ENCODE measurements at regions not wholly inside any gene's neighbourhood (a gene's known extent, or its start where the extent isn't known, plus 50 kb on each side); places are given as distances from the start of the nearest gene placed in this dataset.
"Not testable (repeated sequence)": the region's sequence is repeated elsewhere in the genome, so short reads cannot be mapped to it uniquely, and the experiment has no call there.

DNA sequence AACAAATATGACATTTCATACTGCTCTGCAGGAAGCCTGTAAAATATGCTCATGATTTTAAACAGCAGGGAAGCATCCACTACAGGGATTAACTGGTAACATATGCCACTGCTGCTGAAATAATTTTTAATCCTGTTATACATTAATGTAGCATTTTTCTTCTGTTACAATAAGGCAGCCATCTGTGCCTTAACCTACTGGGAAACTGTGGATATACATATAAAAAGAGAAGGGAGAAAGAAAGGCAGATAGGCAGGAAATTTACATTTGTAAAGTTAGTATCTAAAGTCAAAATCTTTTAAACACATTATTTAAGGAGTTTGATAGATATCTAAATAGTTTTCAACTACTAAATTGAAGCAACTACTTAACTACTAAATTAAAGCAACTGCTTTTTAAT lies 514.6 kb upstream of the KLHL4 start:
- no peak overlapping the region for H3K4me3 ChIP-seq
- TF ChIP-seq, protein P1, sequence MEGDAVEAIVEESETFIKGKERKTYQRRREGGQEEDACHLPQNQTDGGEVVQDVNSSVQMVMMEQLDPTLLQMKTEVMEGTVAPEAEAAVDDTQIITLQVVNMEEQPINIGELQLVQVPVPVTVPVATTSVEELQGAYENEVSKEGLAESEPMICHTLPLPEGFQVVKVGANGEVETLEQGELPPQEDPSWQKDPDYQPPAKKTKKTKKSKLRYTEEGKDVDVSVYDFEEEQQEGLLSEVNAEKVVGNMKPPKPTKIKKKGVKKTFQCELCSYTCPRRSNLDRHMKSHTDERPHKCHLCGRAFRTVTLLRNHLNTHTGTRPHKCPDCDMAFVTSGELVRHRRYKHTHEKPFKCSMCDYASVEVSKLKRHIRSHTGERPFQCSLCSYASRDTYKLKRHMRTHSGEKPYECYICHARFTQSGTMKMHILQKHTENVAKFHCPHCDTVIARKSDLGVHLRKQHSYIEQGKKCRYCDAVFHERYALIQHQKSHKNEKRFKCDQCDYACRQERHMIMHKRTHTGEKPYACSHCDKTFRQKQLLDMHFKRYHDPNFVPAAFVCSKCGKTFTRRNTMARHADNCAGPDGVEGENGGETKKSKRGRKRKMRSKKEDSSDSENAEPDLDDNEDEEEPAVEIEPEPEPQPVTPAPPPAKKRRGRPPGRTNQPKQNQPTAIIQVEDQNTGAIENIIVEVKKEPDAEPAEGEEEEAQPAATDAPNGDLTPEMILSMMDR (IDR thresholded peaks at IDR 0.05) = no peak
- H3K9me3 ChIP-seq = no peaks in the 10 kb centered on the region
- no peaks in the 10 kb centered on the region for H3K4me1 ChIP-seq
- intact Hi-C loops (cut with DNase I) = no loop called here
- no peaks in the 10 kb centered on the region for H3K36me3 ChIP-seq
- no peak for DNase-seq
- no peak overlapping the region for H3K9ac ChIP-seq (ENCODE audit: low read depth in 2 of 2, low read length in 2 of 2)
- no peak overlapping the region for H3K27ac ChIP-seq
- no peaks in the 10 kb centered on the region for H3K27me3 ChIP-seq

DNA sequence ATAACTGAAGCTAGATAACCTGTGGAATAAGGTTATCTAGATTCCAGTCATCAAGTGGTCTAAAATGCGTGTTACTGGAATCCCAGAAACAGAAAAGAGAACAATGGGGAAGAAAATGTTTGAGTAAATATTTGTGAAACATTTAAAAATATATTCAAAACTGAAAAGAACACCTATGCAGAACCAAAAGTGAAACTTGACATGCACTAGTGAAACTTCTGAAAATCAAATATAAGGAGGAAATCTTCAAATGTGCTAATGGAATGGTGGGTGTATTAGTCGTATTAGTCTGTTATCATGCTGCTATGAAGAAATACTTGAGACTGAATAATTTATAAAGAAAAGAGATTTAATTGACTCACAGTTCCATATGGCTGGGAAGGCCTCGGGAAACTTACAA lies 512.4 kb upstream of the KLHL4 start:
- DNase-seq = no peak
- no peaks in the 10 kb centered on the region for H3K9me3 ChIP-seq
- H3K36me3 ChIP-seq = no peaks in the 10 kb centered on the region

GRCh38 chrX:87005885-87006284 lies 511.7 kb upstream of the KLHL4 start:
- Histone ChIP-seq H3K36me3 (no peaks in the 10 kb centered on the region), H3K4me1 (no peaks in the 10 kb centered on the region), H3K9ac (ENCODE audit: low read depth in 2 of 2, low read length in 2 of 2) (no peak overlapping the region), H3K4me3 (no peak overlapping the region), H3K27me3 (no peaks in the 10 kb centered on the region), H3K27ac (no peak overlapping the region), H3K9me3 (no peaks in the 10 kb centered on the region)
- no peak for DNase-seq
- intact Hi-C loops (cut with DNase I) = no loop called here
- TF ChIP-seq, protein P1 (IDR thresholded peaks at IDR 0.05) = no peak

More for the DNA sequence above, 512.4 kb upstream of the KLHL4 start:
- Histone ChIP-seq H3K9ac (ENCODE audit: low read depth in 2 of 2, low read length in 2 of 2) (no peak overlapping the region), H3K4me3 (no peak overlapping the region), H3K27ac (no peak overlapping the region), H3K4me1 (no peaks in the 10 kb centered on the region), H3K27me3 (no peaks in the 10 kb centered on the region)
- intact Hi-C loops (cut with DNase I) = no loop called here
- TF ChIP-seq, protein P1 (IDR thresholded peaks at IDR 0.05) = no peak

DNA sequence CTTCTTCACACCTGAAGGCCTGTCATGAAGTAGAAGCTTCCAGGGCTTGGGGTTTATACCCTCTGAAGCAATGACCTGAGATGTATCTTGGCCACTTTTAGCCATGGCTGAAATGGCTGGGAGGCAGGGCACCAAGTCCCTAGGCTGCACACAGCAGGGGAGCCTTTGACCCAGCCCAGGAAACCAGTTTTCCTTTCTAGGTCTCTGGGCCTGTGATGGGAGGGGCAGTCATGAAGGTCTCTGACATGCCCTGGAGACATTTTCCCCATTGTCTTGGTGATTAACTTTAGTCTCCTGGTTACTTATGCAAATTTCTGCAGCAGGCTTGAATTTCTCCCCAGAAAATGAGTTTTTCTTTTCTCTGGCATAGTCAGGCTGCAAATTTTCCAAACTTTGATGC lies 511.0 kb upstream of the KLHL4 start:
- TF ChIP-seq, protein P1 (IDR thresholded peaks at IDR 0.05) = no peak

DNA sequence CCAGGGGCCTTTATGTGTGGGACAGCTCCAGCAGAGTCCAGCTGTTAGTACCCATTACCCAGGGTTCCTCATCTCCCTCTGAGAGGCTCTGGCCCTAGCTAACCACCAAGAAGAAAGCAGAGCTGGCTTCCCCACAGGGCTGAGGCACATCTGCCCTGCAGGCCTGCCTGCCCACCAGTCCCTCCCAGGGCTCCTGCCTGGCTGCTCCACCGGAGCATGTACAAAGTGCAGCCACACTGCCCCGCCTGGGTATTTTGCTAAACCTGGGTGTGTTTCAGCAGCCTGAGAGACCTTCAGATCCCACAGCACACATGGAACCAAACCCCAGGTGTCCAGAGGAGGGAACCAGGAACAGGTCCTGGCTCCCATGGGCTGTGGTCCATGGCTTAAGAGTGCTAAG lies 500.4 kb upstream of the KLHL4 start:
- no peak for DNase-seq
- intact Hi-C loops (cut with DNase I) = no loop called here

More for the DNA sequence above, 511.0 kb upstream of the KLHL4 start:
- H3K36me3 ChIP-seq = no peaks in the 10 kb centered on the region
- H3K27ac ChIP-seq = no peak overlapping the region
- no peaks in the 10 kb centered on the region for H3K9me3 ChIP-seq
- no peaks in the 10 kb centered on the region for H3K4me1 ChIP-seq
- DNase-seq = no peak
- no peaks in the 10 kb centered on the region for H3K27me3 ChIP-seq
- H3K9ac ChIP-seq (ENCODE audit: low read depth in 2 of 2, low read length in 2 of 2) = no peak overlapping the region
- no peak overlapping the region for H3K4me3 ChIP-seq
- intact Hi-C loops (cut with DNase I) = no loop called here

DNA sequence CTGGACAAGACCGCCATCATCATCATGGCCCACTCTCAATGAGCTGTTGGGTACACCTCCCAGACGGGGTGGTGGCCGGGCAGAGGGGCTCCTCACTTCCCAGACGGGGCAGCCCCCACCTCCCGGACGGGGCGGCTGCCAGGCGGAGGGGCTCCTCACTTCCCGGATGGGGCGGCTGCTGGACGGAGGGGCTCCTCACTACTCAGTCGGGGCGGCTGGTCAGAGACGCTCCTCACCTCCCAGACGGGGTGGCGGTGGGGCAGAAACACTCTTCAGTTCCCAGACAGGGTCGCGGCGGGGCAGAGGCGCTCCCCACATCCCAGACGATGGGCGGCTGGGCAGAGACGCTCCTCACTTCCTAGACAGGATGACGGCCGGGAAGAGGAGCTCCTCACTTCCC lies 484.5 kb upstream of the KLHL4 start:
- H3K4me1 ChIP-seq; H3K27ac ChIP-seq; H3K4me3 ChIP-seq; H3K9ac ChIP-seq (ENCODE audit: low read depth in 2 of 2, low read length in 2 of 2); H3K36me3 ChIP-seq; intact Hi-C loops (cut with DNase I); H3K27me3 ChIP-seq; H3K9me3 ChIP-seq; DNase-seq: not testable (repeated sequence)

More for the DNA sequence above, 500.4 kb upstream of the KLHL4 start:
- Histone ChIP-seq H3K36me3 (no peaks in the 10 kb centered on the region), H3K4me1 (no peaks in the 10 kb centered on the region), H3K4me3 (no peak overlapping the region), H3K27ac (no peak overlapping the region), H3K9me3 (no peaks in the 10 kb centered on the region), H3K27me3 (no peaks in the 10 kb centered on the region), H3K9ac (ENCODE audit: low read depth in 2 of 2, low read length in 2 of 2) (no peak overlapping the region)
- TF ChIP-seq, protein P1 (IDR thresholded peaks at IDR 0.05) = no peak

Measured in colonic mucosa (tissue), 4 donors.